ENCODE measurements at regions not wholly inside any gene's neighbourhood (a gene's known extent, or its start where the extent isn't known, plus 50 kb on each side); places are given as distances from the start of the nearest gene placed in this dataset.

- TF ChIP-seq POLR2AphosphoS5 (IDR thresholded peaks at IDR 0.05; ENCODE audit: low read depth, low read length) (no peak), POLR2A (IDR thresholded peaks at IDR 0.05; ENCODE audit: low read depth, low read length) (no peak)
These were observed 347.4 kb downstream of the BCOR start for GRCh38 chrX:39750256-39750790.

All from GM12892 (cell line).